Lung (tissue), 11 donors: ENCODE measurements at regions not wholly inside any gene's neighbourhood (a gene's known extent, or its start where the extent isn't known, plus 50 kb on each side); places are given as distances from the start of the nearest gene placed in this dataset.
"Not testable (repeated sequence)": the region's sequence is repeated elsewhere in the genome, so short reads cannot be mapped to it uniquely, and the experiment has no call there.

Experiments used
- ATAC-seq: fragments of 200-7000 bp; cut with Tn5 transposase; one replicate; pipeline ENCODE4 v1.9.1; 2020; ENCODE audit warnings: moderate number of reproducible peaks; ENCODE audit not compliant: insufficient read depth, low FRiP score
- DNase-seq, 3 donors: peaks; one replicate each; pipeline ENCODE4 v3.0.0-alpha.2; 2013 to 2017
- H3K27ac ChIP-seq, 2 donors: one replicate each; pipeline ENCODE4 v1.5.1; 2013; ENCODE audit warnings: mild to moderate bottlenecking in 2 of 2, moderate library complexity in 2 of 2, control low read depth in 1 of 2, inconsistent platforms in 1 of 2, low read depth in 1 of 2, low read length in 1 of 2
- H3K27me3 ChIP-seq, 3 donors: one replicate each; pipeline ENCODE4 v1.5.1; 2013; ENCODE audit warnings: low read length in 2 of 3; ENCODE audit not compliant: control insufficient read depth in 3 of 3, insufficient read depth in 3 of 3
- H3K36me3 ChIP-seq, 4 donors: one replicate each; pipeline ENCODE4 v1.5.1; 2013; ENCODE audit warnings: low read length in 4 of 4, mild to moderate bottlenecking in 1 of 4, moderate library complexity in 1 of 4; ENCODE audit not compliant: control insufficient read depth in 4 of 4, insufficient read depth in 4 of 4
- H3K4me1 ChIP-seq, 5 donors: one replicate each; pipeline ENCODE4 v1.5.1; 2013; ENCODE audit warnings: low read length in 5 of 5, mild to moderate bottlenecking in 2 of 5, moderate library complexity in 1 of 5; ENCODE audit not compliant: control insufficient read depth in 5 of 5, insufficient read depth in 5 of 5
- H3K4me3 ChIP-seq: one replicate; pipeline ENCODE4 v1.5.1; 2013; ENCODE audit warnings: mild to moderate bottlenecking, control low read depth, moderate library complexity
- H3K9ac ChIP-seq, 2 donors: one replicate each; pipeline ENCODE4 v1.5.1; 2013; ENCODE audit warnings: low read length in 2 of 2, control low read depth in 1 of 2; ENCODE audit not compliant: insufficient read depth in 1 of 2
- H3K9me3 ChIP-seq, 4 donors: one replicate each; pipeline ENCODE4 v1.5.1; 2013; ENCODE audit warnings: low read length in 3 of 4, mild to moderate bottlenecking in 1 of 4, moderate library complexity in 1 of 4; ENCODE audit not compliant: control insufficient read depth in 4 of 4, insufficient read depth in 3 of 4
- WGBS, 2 donors: extraction: QIAGEN DNeasy Blood & Tissue Kit; methylation state at CpG; one replicate each; pipeline ENCODE4 v1.1.7; 2013; 5-methylcytosine and 5-hydroxymethylcytosine counted together
- TF ChIP-seq, protein P1 (sequence below): IDR thresholded peaks from 2 replicates; pipeline ENCODE4 v1.5.1; 2012; ENCODE audit warnings: mild to moderate bottlenecking; ENCODE audit errors: control extremely low read depth, extremely low read depth
- donor health status: control.
- donor health status: control.
- donor health status: Bipolar disorder and iron deficiency.
- donor health status: healthy.
- donor health status: DM: yes; HTN: yes; CAD: no.

DNA sequence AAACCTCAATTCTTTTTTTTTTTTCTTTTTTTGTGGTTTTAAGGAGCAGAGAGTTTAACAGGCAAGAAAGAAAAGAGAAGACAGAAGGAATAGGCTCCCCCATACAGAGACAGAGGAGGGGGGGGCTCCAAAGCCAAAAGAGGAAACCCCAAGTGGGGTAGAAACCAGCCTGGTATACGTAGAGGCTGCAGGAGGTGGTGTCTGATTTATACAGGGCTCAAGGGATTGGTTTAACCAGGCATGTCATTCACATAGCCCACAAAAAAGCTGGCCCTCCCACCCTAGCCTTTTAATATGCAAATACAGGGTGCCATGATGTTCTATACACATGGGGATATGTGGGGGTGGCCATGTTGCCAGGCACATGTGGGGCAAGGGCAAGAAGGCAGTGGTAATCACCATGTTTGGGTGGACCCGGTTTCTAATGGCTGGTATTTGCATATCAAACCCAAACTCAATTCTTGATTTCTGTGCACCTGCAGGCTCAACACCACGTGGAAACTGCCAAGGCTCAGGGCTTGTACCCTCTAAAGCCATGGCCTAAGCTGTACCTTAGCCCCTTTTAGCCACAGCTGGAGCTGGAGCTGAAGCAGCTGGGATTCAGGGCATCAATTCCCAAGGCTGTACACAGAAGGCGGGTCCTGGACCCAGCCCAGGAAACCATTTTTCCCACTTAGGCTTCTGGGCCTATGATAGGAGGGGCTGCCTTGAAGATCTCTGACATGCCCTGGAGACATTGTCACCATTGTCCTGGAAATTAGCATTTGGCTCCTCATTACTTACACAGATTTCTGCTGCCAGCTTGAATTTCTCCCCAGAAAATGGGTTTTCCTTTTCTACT lies 170.3 kb downstream of the MAIP1 start:
- H3K27me3 ChIP-seq, result no peaks in the 10 kb centered on the region
- 70 to 72% methylated on average over 4 of the region's 4 CpGs for WGBS, 2 donors
- peak; percentile 81 to 91 (median 88) for DNase-seq

DNA sequence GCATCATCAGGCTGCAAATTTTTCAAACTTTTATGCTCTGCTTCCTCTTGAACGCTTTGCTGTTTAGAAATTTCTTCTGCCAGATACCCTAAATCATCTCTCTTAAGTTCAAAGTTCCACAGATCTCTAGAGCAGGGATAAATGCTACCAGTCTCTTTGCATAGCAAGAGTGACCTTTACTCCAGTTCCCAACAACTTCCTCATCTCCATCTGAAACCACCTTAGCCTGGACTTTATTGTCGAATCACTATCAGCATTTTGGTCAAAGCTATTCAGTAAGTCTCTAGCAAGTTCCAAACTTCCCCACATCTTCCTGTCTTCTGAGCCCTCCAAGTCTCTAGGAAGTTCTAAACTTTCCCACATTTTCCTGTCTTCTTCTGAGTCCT lies 170.9 kb downstream of the MAIP1 start:
- not testable (repeated sequence) for ATAC-seq
- WGBS, 2 donors, result 55 to 59% methylated on average over 2 of the region's 2 CpGs

More for the DNA sequence above, 170.3 kb downstream of the MAIP1 start:
- H3K4me3 ChIP-seq, result no peak overlapping the region
- ATAC-seq, result no peak
- no peak overlapping the region for H3K9ac ChIP-seq
- no peaks in the 10 kb centered on the region for H3K36me3 ChIP-seq
- peaks cover 0 to 1% (median 0%) of the 10 kb centered on the region in 4 donors for H3K9me3 ChIP-seq
- TF ChIP-seq, protein P1, sequence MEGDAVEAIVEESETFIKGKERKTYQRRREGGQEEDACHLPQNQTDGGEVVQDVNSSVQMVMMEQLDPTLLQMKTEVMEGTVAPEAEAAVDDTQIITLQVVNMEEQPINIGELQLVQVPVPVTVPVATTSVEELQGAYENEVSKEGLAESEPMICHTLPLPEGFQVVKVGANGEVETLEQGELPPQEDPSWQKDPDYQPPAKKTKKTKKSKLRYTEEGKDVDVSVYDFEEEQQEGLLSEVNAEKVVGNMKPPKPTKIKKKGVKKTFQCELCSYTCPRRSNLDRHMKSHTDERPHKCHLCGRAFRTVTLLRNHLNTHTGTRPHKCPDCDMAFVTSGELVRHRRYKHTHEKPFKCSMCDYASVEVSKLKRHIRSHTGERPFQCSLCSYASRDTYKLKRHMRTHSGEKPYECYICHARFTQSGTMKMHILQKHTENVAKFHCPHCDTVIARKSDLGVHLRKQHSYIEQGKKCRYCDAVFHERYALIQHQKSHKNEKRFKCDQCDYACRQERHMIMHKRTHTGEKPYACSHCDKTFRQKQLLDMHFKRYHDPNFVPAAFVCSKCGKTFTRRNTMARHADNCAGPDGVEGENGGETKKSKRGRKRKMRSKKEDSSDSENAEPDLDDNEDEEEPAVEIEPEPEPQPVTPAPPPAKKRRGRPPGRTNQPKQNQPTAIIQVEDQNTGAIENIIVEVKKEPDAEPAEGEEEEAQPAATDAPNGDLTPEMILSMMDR, result no peak
- H3K27ac ChIP-seq, result no peak overlapping the region
- peaks cover 0 to 6% (median under 1%) of the 10 kb centered on the region in 5 donors for H3K4me1 ChIP-seq

DNA sequence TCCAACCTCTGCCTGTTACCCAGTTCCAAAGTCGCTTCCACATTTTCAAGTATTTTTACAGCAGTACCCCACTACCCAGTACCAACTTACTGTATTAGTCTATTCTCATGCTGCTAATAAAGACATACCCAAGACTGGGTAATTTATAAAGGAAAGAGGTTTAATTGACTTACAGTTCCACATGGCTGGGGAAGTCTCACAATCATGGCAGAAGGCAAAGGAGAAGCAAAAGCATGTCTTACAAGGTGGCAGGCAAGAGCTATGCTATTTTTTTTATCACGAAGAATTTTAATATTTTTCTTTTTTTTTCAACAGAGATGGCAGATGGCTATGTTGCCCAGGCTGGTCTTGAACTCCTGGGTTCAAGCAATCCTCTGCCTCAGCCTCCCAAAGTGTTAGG lies 171.3 kb downstream of the MAIP1 start:
- not testable (repeated sequence) for H3K9ac ChIP-seq, H3K36me3 ChIP-seq, DNase-seq, H3K4me1 ChIP-seq, H3K4me3 ChIP-seq, H3K27ac ChIP-seq, H3K27me3 ChIP-seq, H3K9me3 ChIP-seq, ATAC-seq
- WGBS, 2 donors, result 94 to 96% methylated on average over 2 of the region's 2 CpGs

More for the DNA sequence above, 170.9 kb downstream of the MAIP1 start:
- not testable (repeated sequence) for DNase-seq, H3K4me1 ChIP-seq, H3K9me3 ChIP-seq, H3K27ac ChIP-seq, H3K36me3 ChIP-seq, H3K9ac ChIP-seq, H3K4me3 ChIP-seq, H3K27me3 ChIP-seq

DNA sequence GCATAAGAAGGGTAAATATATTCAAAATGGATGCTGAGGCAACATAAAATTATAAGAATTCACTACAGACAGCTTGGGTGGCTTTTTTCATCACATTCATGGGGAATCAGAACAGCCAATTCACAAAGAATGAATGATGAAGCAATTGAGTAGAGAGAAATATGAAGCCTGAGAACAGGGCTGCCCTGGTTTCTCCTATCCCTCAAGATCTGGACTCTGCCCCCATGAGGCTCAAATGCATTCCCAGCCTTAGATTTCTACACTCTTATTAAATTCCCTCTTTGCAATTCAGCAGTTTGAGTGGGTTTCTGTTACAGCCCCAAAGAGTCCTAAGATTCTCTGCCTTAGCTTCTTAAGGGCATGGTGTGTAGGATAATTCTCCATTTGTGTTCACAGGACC lies 172.5 kb downstream of the MAIP1 start:
- Histone ChIP-seq H3K9ac (no peak overlapping the region), H3K36me3 (no peaks in the 10 kb centered on the region), H3K4me3 (no peak overlapping the region), H3K4me1 (peaks cover 0 to 6% (median 4%) of the 10 kb centered on the region in 5 donors), H3K9me3 (peaks cover 0 to 1% (median 0%) of the 10 kb centered on the region in 4 donors), H3K27me3 (no peaks in the 10 kb centered on the region), H3K27ac (no peak overlapping the region)
- peak in 1 of 3 donors; percentile 15 for DNase-seq
- ATAC-seq, result no peak
- TF ChIP-seq, protein P1, result no peak
